ENCODE measurements at regions not wholly inside any gene's neighbourhood (a gene's known extent, or its start where the extent isn't known, plus 50 kb on each side); places are given as distances from the start of the nearest gene placed in this dataset.

DNA sequence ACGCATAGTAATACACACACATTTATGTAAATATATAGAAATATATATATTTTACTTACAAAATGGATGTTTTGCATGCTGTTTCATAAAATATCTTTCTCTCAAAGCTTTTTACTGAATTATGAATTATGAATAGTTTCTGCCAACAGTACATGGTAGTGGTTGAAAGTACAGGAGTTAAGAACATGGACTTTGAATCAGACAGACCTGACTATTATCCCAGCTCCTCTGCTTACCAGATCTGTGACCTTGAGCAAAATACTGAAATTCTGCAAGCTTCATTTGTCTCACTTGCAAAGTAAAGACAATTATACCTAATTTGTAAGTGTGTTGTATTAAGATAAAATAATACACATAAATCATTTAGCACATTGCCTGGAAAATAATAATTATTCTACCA is 459.5 kb downstream of the EPM2A start:
- TF ChIP-seq, protein P1, sequence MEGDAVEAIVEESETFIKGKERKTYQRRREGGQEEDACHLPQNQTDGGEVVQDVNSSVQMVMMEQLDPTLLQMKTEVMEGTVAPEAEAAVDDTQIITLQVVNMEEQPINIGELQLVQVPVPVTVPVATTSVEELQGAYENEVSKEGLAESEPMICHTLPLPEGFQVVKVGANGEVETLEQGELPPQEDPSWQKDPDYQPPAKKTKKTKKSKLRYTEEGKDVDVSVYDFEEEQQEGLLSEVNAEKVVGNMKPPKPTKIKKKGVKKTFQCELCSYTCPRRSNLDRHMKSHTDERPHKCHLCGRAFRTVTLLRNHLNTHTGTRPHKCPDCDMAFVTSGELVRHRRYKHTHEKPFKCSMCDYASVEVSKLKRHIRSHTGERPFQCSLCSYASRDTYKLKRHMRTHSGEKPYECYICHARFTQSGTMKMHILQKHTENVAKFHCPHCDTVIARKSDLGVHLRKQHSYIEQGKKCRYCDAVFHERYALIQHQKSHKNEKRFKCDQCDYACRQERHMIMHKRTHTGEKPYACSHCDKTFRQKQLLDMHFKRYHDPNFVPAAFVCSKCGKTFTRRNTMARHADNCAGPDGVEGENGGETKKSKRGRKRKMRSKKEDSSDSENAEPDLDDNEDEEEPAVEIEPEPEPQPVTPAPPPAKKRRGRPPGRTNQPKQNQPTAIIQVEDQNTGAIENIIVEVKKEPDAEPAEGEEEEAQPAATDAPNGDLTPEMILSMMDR (IDR thresholded peaks at IDR 0.05; ENCODE audit: low read depth, low read length, poor library complexity, severe bottlenecking) = no peak
- TF ChIP-seq EZH2phosphoT487 (IDR thresholded peaks at IDR 0.05; ENCODE audit: borderline replicate concordance, low read length) = no peak
